GM18498 (cell line): ENCODE measurements at regions not wholly inside any gene's neighbourhood (a gene's known extent, or its start where the extent isn't known, plus 50 kb on each side); places are given as distances from the start of the nearest gene placed in this dataset.
"Not testable (repeated sequence)": the region's sequence is repeated elsewhere in the genome, so short reads cannot be mapped to it uniquely, and the experiment has no call there.

ENCODE experiments used
- ATAC-seq: cut with Tn5 transposase; IDR thresholded peaks from one replicate; pipeline ENCODE4 v1.9.1; 2021; ENCODE audit warnings: mild to moderate bottlenecking, moderate library complexity; ENCODE audit not compliant: unreplicated experiment

GRCh38 chr13:33547035-33547434 is 261.5 kb upstream of the STARD13 start:
- ATAC-seq = no peak

GRCh38 chr13:33548069-33548468 is 262.5 kb upstream of the STARD13 start:
- no peak for ATAC-seq

DNA sequence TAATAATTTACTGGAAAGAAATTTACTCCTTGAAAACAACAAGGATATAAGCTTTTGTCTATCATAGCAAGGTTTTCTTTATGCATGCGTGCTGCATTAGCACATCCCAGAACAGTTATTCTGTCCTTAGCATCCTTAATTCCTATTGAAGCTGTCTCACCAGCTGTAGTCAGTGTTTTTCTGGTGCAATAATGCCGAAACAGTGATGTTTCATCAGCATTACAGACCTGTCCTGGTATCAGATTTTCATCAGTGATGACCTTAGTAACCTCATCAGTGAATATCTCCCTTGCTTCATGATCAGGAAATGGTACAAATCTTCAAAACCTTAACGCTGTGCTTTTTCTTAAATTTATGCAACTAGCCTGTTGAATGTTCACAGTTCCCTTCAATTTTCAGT is 264.7 kb upstream of the STARD13 start:
- ATAC-seq = no peak

DNA sequence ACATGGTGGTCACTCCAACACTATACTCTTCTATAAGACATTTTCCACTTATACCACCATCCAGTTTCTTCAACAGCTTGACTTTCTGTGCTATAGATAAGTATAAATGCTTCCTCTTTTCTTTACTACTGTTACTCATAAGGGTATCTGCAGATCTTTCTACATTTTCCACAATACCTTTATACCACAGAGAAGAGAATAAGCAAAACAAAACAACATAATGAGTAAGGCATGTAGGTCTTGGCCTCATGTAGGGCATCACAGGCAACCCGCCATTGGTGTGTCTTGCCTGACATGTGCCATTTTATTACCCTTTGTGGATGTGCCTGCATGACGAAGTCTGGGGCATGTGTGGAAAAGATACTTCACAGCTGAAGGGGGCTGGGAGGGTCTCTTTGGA is 265.3 kb upstream of the STARD13 start:
- ATAC-seq = no peak

GRCh38 chr13:33554919-33555791 is 262.8 kb upstream of the RFC3 start:
- ATAC-seq = peak; percentile 80

GRCh38 chr13:33556828-33557227 is 261.1 kb upstream of the RFC3 start:
- ATAC-seq = no peak

DNA sequence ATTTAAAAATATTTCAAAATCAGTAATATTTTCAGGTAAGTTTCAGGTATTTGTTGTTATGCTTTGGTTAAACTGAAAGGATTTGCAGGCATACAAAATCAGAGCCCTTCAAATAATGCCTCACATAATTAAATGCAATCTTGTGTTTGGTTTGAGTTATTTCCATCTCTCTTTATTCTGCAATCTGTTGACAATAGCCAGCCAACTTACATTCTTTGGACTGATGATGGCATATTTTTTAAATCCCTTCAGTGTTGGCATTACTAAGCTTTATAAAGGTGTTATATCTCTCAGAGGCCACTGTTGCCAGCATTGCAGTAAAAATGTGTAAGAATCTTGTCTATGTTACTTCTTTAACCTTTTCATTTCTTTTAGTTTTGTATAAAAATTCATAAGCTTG is 257.2 kb upstream of the RFC3 start:
- no peak for ATAC-seq

GRCh38 chr13:33561627-33562026 is 256.3 kb upstream of the RFC3 start:
- ATAC-seq = no peak

GRCh38 chr13:33571618-33572017 is 246.3 kb upstream of the RFC3 start:
- peak; percentile 80 for ATAC-seq

GRCh38 chr13:33572322-33572721 is 245.6 kb upstream of the RFC3 start:
- ATAC-seq = not testable (repeated sequence)

DNA sequence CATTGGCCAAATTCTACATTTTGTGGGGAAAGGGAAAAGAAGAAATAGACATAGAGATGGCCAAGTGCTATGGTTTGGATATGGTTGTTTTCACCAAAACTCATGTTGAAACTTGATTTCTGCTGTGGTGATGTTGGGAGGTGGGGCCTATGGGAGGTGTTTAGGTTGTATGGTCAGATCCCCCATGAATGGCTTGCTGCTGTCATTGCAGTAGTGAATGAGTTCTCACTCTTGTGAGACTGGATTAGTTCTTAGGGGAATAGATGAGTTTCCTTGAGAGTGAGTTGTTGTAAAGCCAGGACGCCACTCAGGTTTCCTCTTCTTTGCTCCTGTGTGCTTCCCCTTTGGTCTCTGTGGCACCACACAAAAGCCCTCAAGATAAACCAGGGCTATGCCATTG is 242.6 kb upstream of the RFC3 start:
- ATAC-seq = no peak

GRCh38 chr13:33577007-33577406 is 240.9 kb upstream of the RFC3 start:
- ATAC-seq = no peak

DNA sequence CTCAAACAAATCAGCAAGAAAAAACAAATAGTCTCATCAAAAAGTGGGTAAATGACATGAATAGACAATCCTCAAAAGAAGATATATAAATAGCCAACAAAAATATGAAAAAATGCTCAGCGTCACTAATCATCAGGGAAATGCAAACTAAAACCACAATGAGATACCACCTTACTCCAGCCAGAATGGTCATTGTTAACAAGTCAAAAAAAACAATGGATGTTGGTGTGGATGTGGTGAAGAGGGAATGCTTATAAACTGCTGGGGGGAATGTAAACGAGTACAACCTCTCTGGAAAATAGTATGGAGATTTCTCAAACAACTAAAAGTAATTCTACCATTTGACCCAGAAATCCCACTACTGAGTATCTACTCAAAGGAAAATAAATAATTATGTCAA is 239.2 kb upstream of the RFC3 start:
- no peak for ATAC-seq

DNA sequence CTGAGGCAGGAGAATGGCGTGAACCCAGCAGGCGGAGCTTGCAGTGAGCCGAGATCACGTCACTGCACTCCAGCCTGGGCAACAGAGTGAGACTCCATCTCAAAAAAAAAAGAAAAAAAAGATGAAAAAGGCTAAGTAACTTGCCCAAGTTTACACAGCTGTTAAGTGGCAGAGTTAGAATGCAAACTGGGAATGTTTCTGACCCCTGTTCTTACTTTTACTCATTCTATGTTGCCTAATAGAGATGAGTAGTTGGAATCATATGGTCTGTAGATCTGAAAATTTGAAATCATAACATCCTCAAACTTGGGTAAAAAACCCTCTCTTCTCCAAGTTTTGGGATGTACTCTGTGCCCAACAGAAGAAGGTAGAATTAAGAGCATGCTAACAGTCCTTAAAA is 235.8 kb upstream of the RFC3 start:
- ATAC-seq = no peak

- no peak for ATAC-seq
These were observed 234.6 kb upstream of the RFC3 start for GRCh38 chr13:33583398-33583797.

- no peak for ATAC-seq
These were observed 227.0 kb upstream of the RFC3 start for GRCh38 chr13:33590936-33591335.

DNA sequence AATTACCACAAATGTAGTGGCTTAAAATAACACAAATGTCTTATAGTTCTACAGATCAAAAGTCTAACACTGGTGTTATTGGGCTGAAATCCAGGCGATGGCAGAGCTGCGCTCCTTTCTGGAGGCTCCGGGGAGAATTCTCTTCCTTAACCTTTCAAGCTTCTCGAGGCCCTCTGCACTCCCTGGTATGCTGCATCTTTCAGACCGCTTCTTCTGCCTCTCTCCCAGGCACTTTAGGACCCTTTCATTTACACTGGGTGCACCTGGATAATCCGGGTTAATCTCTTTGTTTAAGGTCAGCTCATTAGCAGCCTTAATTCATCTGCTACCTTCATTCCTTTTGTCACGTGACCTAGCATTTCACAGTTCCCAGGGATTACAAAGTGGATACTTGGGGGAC is 211.3 kb upstream of the RFC3 start:
- no peak for ATAC-seq

DNA sequence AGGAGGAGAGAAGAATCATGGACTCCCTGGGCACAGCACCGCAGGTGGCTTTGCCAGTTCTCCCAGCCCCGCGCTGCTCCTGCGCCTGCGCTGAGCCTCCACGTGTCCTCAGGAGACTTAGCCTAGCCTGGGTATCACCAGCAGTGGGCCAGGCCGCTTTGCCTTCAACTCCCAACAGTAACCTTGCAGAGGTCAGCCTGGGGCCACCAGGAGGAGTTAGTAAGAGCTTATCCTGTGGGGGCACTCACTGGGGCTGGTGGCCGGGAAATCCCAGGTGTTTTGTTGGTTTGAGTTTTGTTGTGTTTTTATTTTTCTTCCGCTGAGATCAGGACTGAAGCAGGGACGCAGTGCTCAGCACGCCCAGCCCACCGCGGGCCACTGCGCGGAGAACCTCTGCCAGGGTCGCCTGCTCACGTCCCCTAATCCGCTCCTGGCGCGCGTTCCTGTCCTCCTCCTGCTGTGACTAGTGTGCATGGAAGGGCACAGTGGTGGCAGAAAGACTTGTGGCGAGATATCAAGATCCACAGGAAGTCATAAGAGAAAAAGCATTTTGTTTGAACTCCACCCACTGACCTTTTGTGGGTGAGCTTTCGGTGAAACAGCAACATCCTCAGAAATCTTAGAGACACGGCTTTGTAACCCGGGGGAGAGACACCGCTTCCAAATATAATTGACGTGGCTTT is 207.4 kb upstream of the RFC3 start:
- ATAC-seq = no peak

DNA sequence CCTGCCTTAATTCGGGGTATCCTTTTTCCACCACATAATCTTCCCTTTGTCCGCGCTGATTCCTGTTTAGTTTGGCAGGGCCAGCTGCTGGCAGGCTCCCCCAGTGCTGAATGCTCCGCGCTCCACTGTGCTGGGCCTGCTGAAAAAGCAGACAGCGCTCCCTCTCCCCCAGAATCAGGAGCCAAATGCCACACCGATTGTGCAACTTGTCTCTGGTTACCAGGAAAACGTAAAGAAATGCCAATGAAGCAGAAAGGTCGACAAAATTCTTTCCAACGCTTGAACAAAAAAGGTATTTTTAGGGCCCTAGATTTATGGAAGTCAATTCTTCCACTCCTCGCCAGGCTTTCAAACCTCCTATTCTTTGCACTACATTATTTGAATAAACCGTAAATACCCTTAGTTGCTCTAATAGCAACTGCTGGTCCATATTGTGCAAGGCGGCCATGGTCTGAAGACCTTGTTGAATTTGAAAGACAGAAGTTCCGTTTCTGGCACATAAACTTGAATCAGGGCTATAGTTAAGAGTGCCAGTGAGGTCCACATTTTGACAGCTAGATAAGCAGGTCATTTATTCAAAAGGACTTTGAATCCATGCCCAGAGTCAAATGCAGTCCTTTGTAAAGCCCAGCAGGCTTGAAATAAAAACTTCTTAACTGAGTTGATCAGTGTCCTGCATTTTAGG is 206.7 kb upstream of the RFC3 start:
- no peak for ATAC-seq

DNA sequence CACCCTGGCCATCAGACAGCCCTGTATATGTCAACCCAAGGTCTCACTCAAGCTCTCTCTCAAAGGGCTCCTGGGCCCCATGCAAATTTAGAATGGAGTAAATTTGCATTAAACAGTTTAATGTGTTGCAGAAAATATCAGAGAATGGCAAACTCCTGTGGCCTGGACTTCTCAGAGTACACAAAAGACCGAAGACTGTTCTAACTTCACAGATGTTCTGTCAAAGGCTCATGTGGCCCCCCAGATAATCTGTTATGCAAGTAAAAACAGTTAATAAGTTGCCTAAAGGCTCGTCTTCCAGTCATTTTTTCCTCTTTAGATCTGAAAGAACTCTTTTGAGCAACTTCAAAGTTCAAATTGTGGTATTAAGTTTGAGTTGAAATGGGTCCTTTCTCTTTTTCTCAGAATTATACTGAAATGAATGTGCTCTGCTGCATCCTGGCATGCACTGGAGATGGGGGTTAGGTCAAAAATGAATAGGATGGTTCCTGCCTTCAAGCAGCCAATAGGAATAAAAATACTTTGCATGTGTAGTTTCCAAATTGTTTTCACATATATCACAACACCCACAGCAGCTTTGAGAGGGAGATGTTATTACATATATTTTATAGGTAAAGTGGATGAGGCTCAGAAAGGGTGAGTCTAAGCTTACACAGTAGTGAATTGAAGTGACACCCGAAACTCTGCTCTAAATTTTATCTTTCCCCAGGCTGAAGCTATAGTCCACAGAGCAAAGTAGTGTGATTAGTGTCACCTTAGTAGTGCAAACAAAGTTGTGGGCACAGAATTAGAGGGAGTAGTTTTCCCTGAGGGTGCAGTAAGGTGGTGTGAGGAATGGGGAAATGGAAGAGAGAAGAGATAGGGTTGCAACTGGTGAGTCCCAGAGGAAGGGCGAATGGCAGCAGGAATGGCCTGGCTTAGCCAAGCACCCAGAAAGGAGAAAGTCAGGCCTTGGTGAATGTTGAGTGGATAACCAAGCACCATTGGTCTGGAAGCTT is 205.0 kb upstream of the RFC3 start:
- no peak for ATAC-seq

- ATAC-seq = no peak
These were observed 202.5 kb upstream of the RFC3 start for GRCh38 chr13:33615436-33615835.
